Osteoblast (primary cell): ENCODE measurements at regions not wholly inside any gene's neighbourhood (a gene's known extent, or its start where the extent isn't known, plus 50 kb on each side); places are given as distances from the start of the nearest gene placed in this dataset.

Experiments
- DNase-seq: peaks from one replicate; pipeline ENCODE4 v3.0.0; 2011; ENCODE audit warnings: low spot score, mixed read lengths; ENCODE audit not compliant: insufficient read length; ENCODE audit errors: missing footprints
- H2AFZ ChIP-seq: 2 replicates; pipeline ENCODE4 v1.6.0; 2011; ENCODE audit warnings: mild to moderate bottlenecking, low read length
- H3K27ac ChIP-seq: 2 replicates; pipeline ENCODE4 v1.5.1; 2011; ENCODE audit warnings: mild to moderate bottlenecking, low read depth, low read length, moderate library complexity
- H3K27me3 ChIP-seq: 2 replicates; pipeline ENCODE4 v1.6.0; 2012; ENCODE audit warnings: mild to moderate bottlenecking, control low read depth, inconsistent platforms, low read length, moderate library complexity; ENCODE audit not compliant: insufficient read depth
- H3K36me3 ChIP-seq: 2 replicates; pipeline ENCODE4 v1.5.1; 2011; ENCODE audit warnings: mild to moderate bottlenecking, low read length, control low read depth, moderate library complexity; ENCODE audit not compliant: insufficient read depth
- H3K4me1 ChIP-seq: 2 replicates; pipeline ENCODE4 v1.5.1; 2011; ENCODE audit warnings: mild to moderate bottlenecking, low read length, control low read depth, moderate library complexity; ENCODE audit not compliant: insufficient read depth
- H3K4me2 ChIP-seq: 2 replicates; pipeline ENCODE4 v1.6.0; 2011; ENCODE audit warnings: mild to moderate bottlenecking, low read length; ENCODE audit not compliant: insufficient read depth
- H3K4me3 ChIP-seq: fragments of 200-600 bp; sonication (generic); 3 replicates; pipeline ENCODE4 v1.5.1; 2012; ENCODE audit warnings: mild to moderate bottlenecking, low read length, inconsistent platforms; ENCODE audit not compliant: insufficient read depth
- H3K79me2 ChIP-seq: 2 replicates; pipeline ENCODE4 v1.6.0; 2012; ENCODE audit warnings: mild to moderate bottlenecking, low read length, control low read depth, inconsistent platforms; ENCODE audit not compliant: insufficient read depth
- H3K9me3 ChIP-seq: 2 replicates; pipeline ENCODE4 v1.5.1; 2011; ENCODE audit warnings: low read depth, low read length, control low read depth
- H4K20me1 ChIP-seq: 2 replicates; pipeline ENCODE4 v1.6.0; 2012; ENCODE audit warnings: mild to moderate bottlenecking, low read length, control low read depth; ENCODE audit not compliant: insufficient read depth
- CTCF ChIP-seq: IDR thresholded peaks from 2 replicates; pipeline ENCODE4 v1.5.1; 2011; ENCODE audit warnings: mild to moderate bottlenecking, low read depth, low read length, moderate library complexity; ENCODE audit errors: extremely low read depth

- DNase-seq: no peak
- H3K4me1 ChIP-seq: no peaks in the 10 kb centered on the region
- no peaks in the 10 kb centered on the region for H3K79me2 ChIP-seq
- no peaks in the 10 kb centered on the region for H3K9me3 ChIP-seq
- H3K27ac ChIP-seq: no peak overlapping the region
- H3K27me3 ChIP-seq: no peaks in the 10 kb centered on the region
- no peak overlapping the region for H3K4me3 ChIP-seq
- no peak overlapping the region for H3K4me2 ChIP-seq
- TF ChIP-seq CTCF: no peak
- H3K36me3 ChIP-seq: no peaks in the 10 kb centered on the region
- no peak overlapping the region for H2AFZ ChIP-seq
- no peaks in the 10 kb centered on the region for H4K20me1 ChIP-seq
These were observed 202.4 kb downstream of the C16orf95 start for GRCh38 chr16:87114832-87115231.

- no peak for TF ChIP-seq CTCF
- Histone ChIP-seq H3K27ac (no peak overlapping the region), H3K4me2 (no peak overlapping the region), H3K79me2 (no peaks in the 10 kb centered on the region), H3K27me3 (no peaks in the 10 kb centered on the region), H3K4me3 (no peak overlapping the region), H3K4me1 (no peaks in the 10 kb centered on the region), H3K9me3 (no peaks in the 10 kb centered on the region), H4K20me1 (no peaks in the 10 kb centered on the region), H3K36me3 (no peaks in the 10 kb centered on the region), H2AFZ (no peak overlapping the region)
- DNase-seq: no peak
These were observed 201.5 kb downstream of the C16orf95 start for GRCh38 chr16:87115646-87116045.

GRCh38 chr16:87117936-87118335 is 199.3 kb downstream of the C16orf95 start:
- Histone ChIP-seq H3K79me2 (no peaks in the 10 kb centered on the region), H3K27me3 (no peaks in the 10 kb centered on the region), H3K27ac (no peak overlapping the region), H4K20me1 (no peaks in the 10 kb centered on the region), H3K36me3 (no peaks in the 10 kb centered on the region), H3K4me2 (no peak overlapping the region), H3K4me3 (no peak overlapping the region), H2AFZ (no peak overlapping the region), H3K9me3 (no peaks in the 10 kb centered on the region), H3K4me1 (no peaks in the 10 kb centered on the region)
- no peak for DNase-seq
- no peak for TF ChIP-seq CTCF

- Histone ChIP-seq H3K9me3 (no peaks in the 10 kb centered on the region), H4K20me1 (no peaks in the 10 kb centered on the region), H3K4me3 (no peak overlapping the region), H3K79me2 (no peaks in the 10 kb centered on the region), H3K4me2 (no peak overlapping the region), H3K27ac (no peak overlapping the region), H3K36me3 (no peaks in the 10 kb centered on the region), H3K4me1 (peaks cover 5% of the 10 kb centered on the region), H2AFZ (no peak overlapping the region), H3K27me3 (no peaks in the 10 kb centered on the region)
- DNase-seq: peak; percentile 84
- no peak for TF ChIP-seq CTCF
These were observed 198.0 kb downstream of the C16orf95 start for GRCh38 chr16:87119168-87119567.
